Liver (tissue), 3 donors: ENCODE measurements at regions not wholly inside any gene's neighbourhood (a gene's known extent, or its start where the extent isn't known, plus 50 kb on each side); places are given as distances from the start of the nearest gene placed in this dataset.

Experiments used
- EGR1 ChIP-seq, 2 donors: IDR thresholded peaks; 2 replicates each; pipeline ENCODE4 v1.6.1; 2016 to 2018; ENCODE audit warnings: antibody characterized with exemption in 2 of 2, low read depth in 2 of 2
- FOXA1 ChIP-seq: IDR thresholded peaks from 2 replicates; pipeline ENCODE4 v1.6.1; 2016; ENCODE audit warnings: antibody characterized with exemption
- GABPA ChIP-seq, 2 donors: IDR thresholded peaks in 1 of 2; conservative IDR thresholded peaks in 1 of 2; 2 replicates each; pipeline ENCODE4 v1.6.1; 2016; ENCODE audit warnings: antibody characterized with exemption in 2 of 2, mild to moderate bottlenecking in 1 of 2, moderate library complexity in 1 of 2
- MAX ChIP-seq: IDR thresholded peaks from 2 replicates; pipeline ENCODE4 v1.6.1; 2016; ENCODE audit warnings: antibody characterized with exemption
- NR2F2 ChIP-seq: IDR thresholded peaks from 2 replicates; pipeline ENCODE4 v1.6.1; 2016; ENCODE audit warnings: antibody characterized with exemption
- RAD21 ChIP-seq, 2 donors: IDR thresholded peaks; 2 replicates each; pipeline ENCODE4 v1.6.1; 2016; ENCODE audit warnings: antibody characterized with exemption in 2 of 2, mild to moderate bottlenecking in 2 of 2
- REST ChIP-seq: IDR thresholded peaks from 2 replicates; pipeline ENCODE4 v1.6.1; 2016; ENCODE audit warnings: antibody characterized with exemption, mild to moderate bottlenecking
- SP1 ChIP-seq: IDR thresholded peaks from 2 replicates; pipeline ENCODE4 v1.6.1; 2018; ENCODE audit warnings: antibody characterized with exemption, mild to moderate bottlenecking
- TAF1 ChIP-seq: conservative IDR thresholded peaks from 2 replicates; pipeline ENCODE4 v1.6.1; 2016; ENCODE audit warnings: antibody characterized with exemption, mild to moderate bottlenecking
- TF ChIP-seq, protein P1 (sequence below): fragments of 150-350 bp; IDR thresholded peaks from 2 replicates; pipeline ENCODE4 v1.5.1; 2017; ENCODE audit warnings: improper control_type of control experiment, low read depth, low read length; ENCODE audit not compliant: missing input control
- donor health status: healthy.
- donor health status: healthy.

GRCh38 chr4:43999669-44000068, 448.9 kb downstream of the KCTD8 start:
- TF ChIP-seq NR2F2: peak; percentile 18
- TF ChIP-seq, protein P1, sequence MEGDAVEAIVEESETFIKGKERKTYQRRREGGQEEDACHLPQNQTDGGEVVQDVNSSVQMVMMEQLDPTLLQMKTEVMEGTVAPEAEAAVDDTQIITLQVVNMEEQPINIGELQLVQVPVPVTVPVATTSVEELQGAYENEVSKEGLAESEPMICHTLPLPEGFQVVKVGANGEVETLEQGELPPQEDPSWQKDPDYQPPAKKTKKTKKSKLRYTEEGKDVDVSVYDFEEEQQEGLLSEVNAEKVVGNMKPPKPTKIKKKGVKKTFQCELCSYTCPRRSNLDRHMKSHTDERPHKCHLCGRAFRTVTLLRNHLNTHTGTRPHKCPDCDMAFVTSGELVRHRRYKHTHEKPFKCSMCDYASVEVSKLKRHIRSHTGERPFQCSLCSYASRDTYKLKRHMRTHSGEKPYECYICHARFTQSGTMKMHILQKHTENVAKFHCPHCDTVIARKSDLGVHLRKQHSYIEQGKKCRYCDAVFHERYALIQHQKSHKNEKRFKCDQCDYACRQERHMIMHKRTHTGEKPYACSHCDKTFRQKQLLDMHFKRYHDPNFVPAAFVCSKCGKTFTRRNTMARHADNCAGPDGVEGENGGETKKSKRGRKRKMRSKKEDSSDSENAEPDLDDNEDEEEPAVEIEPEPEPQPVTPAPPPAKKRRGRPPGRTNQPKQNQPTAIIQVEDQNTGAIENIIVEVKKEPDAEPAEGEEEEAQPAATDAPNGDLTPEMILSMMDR: no peak
- TF ChIP-seq SP1: peak; percentile 20
- TF ChIP-seq FOXA1: no peak
- no peak for TF ChIP-seq GABPA (IDR thresholded peaks at IDR 0.05 in 1 of 2, conservative IDR thresholded peaks at IDR 0.05 in 1 of 2)
- no peak for TF ChIP-seq MAX
- TF ChIP-seq EGR1 (IDR thresholded peaks at IDR 0.05; ENCODE audit: low read depth in 2 of 2): no peak
- TF ChIP-seq TAF1: no peak
- TF ChIP-seq RAD21 (IDR thresholded peaks at IDR 0.05): no peak
- no peak for TF ChIP-seq REST
